ENCODE measurements at regions not wholly inside any gene's neighbourhood (a gene's known extent, or its start where the extent isn't known, plus 50 kb on each side); places are given as distances from the start of the nearest gene placed in this dataset.
"Not testable (repeated sequence)": the region's sequence is repeated elsewhere in the genome, so short reads cannot be mapped to it uniquely, and the experiment has no call there.

GRCh38 chr15:96058852-96059103, 271.7 kb upstream of the NR2F2 start:
- TF ChIP-seq CTCF (IDR thresholded peaks at IDR 0.05; ENCODE audit: control extremely low read depth in 1 of 3, insufficient read depth in 1 of 3, low read depth in 1 of 3, low read length in 3 of 3); RBBP5 (IDR thresholded peaks at IDR 0.05; ENCODE audit: borderline replicate concordance, low read depth, low read length); USF2 (IDR thresholded peaks at IDR 0.05; ENCODE audit: low read length): not testable (repeated sequence)

All from H1 (cell line).